ENCODE measurements at regions not wholly inside any gene's neighbourhood (a gene's known extent, or its start where the extent isn't known, plus 50 kb on each side); places are given as distances from the start of the nearest gene placed in this dataset.

- TF ChIP-seq KDM1A (IDR thresholded peaks at IDR 0.05; ENCODE audit: borderline replicate concordance, low read length), result no peak
- no peak for TF ChIP-seq EZH2 (IDR thresholded peaks at IDR 0.05; ENCODE audit: low read depth, low read length, severe bottlenecking)
- no peak for TF ChIP-seq RAD21 (IDR thresholded peaks at IDR 0.05 in 1 of 2, conservative IDR thresholded peaks at IDR 0.05 in 1 of 2; ENCODE audit: low read depth in 2 of 2, low read length in 2 of 2)
- TF ChIP-seq MAX (IDR thresholded peaks at IDR 0.05), result no peak
- no peak for TF ChIP-seq CREB1 (IDR thresholded peaks at IDR 0.05)
- TF ChIP-seq SP4 (IDR thresholded peaks at IDR 0.05; ENCODE audit: low read length), result no peak
- TF ChIP-seq TCF12 (IDR thresholded peaks at IDR 0.05; ENCODE audit: low read depth, low read length), result no peak
- no peak for TF ChIP-seq POLR2AphosphoS5 (IDR thresholded peaks at IDR 0.05; ENCODE audit: low read depth, low read length)
Measured at GRCh38 chr5:141785711-141786110, 92.5 kb downstream of the PCDH1 start (continued).

All from H1 (cell line).